Ishikawa (cell line): ENCODE measurements at regions not wholly inside any gene's neighbourhood (a gene's known extent, or its start where the extent isn't known, plus 50 kb on each side); places are given as distances from the start of the nearest gene placed in this dataset.

ENCODE experiments used
- EGR1 ChIP-seq: IDR thresholded peaks from 2 replicates; pipeline ENCODE4 v1.6.1; 2012
- EP300 ChIP-seq: IDR thresholded peaks from 2 replicates; pipeline ENCODE4 v1.6.1; 2012; ENCODE audit warnings: borderline replicate concordance
- NFIC ChIP-seq: IDR thresholded peaks from 2 replicates; pipeline ENCODE4 v1.6.1; 2012
- RAD21 ChIP-seq: IDR thresholded peaks from 2 replicates; pipeline ENCODE4 v1.6.1; 2012; ENCODE audit warnings: low read depth
- TAF1 ChIP-seq: IDR thresholded peaks from 2 replicates; pipeline ENCODE4 v1.6.1; 2012; ENCODE audit warnings: low read depth, mild to moderate bottlenecking
- TCF12 ChIP-seq: IDR thresholded peaks from 2 replicates; pipeline ENCODE4 v1.6.1; 2012; ENCODE audit warnings: low read depth
- YY1 ChIP-seq: IDR thresholded peaks from 2 replicates; pipeline ENCODE4 v1.6.1; 2012; ENCODE audit warnings: low read depth

- TF ChIP-seq EP300 (no peak), YY1 (no peak), NFIC (no peak), EGR1 (no peak), RAD21 (no peak), TCF12 (no peak), TAF1 (no peak)
Observed at GRCh38 chr3:87719060-87719459, 339.7 kb downstream of the CGGBP1 start.
